ENCODE measurements at regions not wholly inside any gene's neighbourhood (a gene's known extent, or its start where the extent isn't known, plus 50 kb on each side); places are given as distances from the start of the nearest gene placed in this dataset.

- TF ChIP-seq EZH2 (IDR thresholded peaks at IDR 0.05; ENCODE audit: borderline replicate concordance, low read depth, low read length, poor library complexity, severe bottlenecking), result no peak
- H3K36me3 ChIP-seq (ENCODE audit: insufficient read depth, low read length, poor library complexity, severe bottlenecking), result no peaks in the 10 kb centered on the region
- peaks cover 7% of the 10 kb centered on the region for H3K9me3 ChIP-seq (ENCODE audit: low read depth, low read length, poor library complexity, severe bottlenecking)
- no peak overlapping the region for H3K27ac ChIP-seq (ENCODE audit: low read depth, low read length, poor library complexity, severe bottlenecking)
- no peak for DNase-seq (ENCODE audit: low spot score)
- CTCF ChIA-PET, result no interaction called here
- H3K4me3 ChIP-seq (ENCODE audit: low read depth, low read length, poor library complexity, severe bottlenecking), result no peak overlapping the region
- no TSS peak for BruUV-seq (replicated peaks)
- H3K27me3 ChIP-seq (replicated peaks; ENCODE audit: insufficient read depth, low read depth, low read length, poor library complexity), result no peaks in the 10 kb centered on the region
- intact Hi-C loops (cut with micrococcal nuclease; ENCODE audit: unreplicated experiment), result no loop called here
- POLR2A ChIA-PET (ENCODE audit: low non-redundant PET), result no interaction called here
- H3K4me1 ChIP-seq (ENCODE audit: insufficient read depth, low read length, poor library complexity, severe bottlenecking), result no peaks in the 10 kb centered on the region
Observed at GRCh38 chr1:104593413-104594187, 843.9 kb downstream of the AMY1C start.

- POLR2A ChIA-PET (ENCODE audit: low non-redundant PET), result no interaction called here
- H3K9me3 ChIP-seq (ENCODE audit: low read depth, low read length, poor library complexity, severe bottlenecking), result no peaks in the 10 kb centered on the region
- DNase-seq (ENCODE audit: low spot score), result no peak
- no peak for TF ChIP-seq CTCF (conservative IDR thresholded peaks at IDR 0.05; ENCODE audit: low read depth, low read length)
- TF ChIP-seq EZH2 (IDR thresholded peaks at IDR 0.05; ENCODE audit: borderline replicate concordance, low read depth, low read length, poor library complexity, severe bottlenecking), result no peak
- H3K27me3 ChIP-seq (replicated peaks; ENCODE audit: insufficient read depth, low read depth, low read length, poor library complexity), result no peaks in the 10 kb centered on the region
- no peaks in the 10 kb centered on the region for H3K36me3 ChIP-seq (ENCODE audit: insufficient read depth, low read length, poor library complexity, severe bottlenecking)
- no peaks in the 10 kb centered on the region for H3K4me1 ChIP-seq (ENCODE audit: insufficient read depth, low read length, poor library complexity, severe bottlenecking)
- intact Hi-C loops (cut with micrococcal nuclease; ENCODE audit: unreplicated experiment), result no loop called here
- CTCF ChIA-PET, result no interaction called here
- H3K27ac ChIP-seq (ENCODE audit: low read depth, low read length, poor library complexity, severe bottlenecking), result no peak overlapping the region
- BruUV-seq (replicated peaks), result no TSS peak
- H3K4me3 ChIP-seq (ENCODE audit: low read depth, low read length, poor library complexity, severe bottlenecking), result no peak overlapping the region
Observed at GRCh38 chr1:104617474-104617873, 867.8 kb downstream of the AMY1C start.

- intact Hi-C loops (cut with micrococcal nuclease; ENCODE audit: unreplicated experiment), result no loop called here
Observed at GRCh38 chr1:104621221-104621620, 871.5 kb downstream of the AMY1C start.

More at GRCh38 chr1:104621221-104621620, 871.5 kb downstream of the AMY1C start:
- no peaks in the 10 kb centered on the region for H3K9me3 ChIP-seq (ENCODE audit: low read depth, low read length, poor library complexity, severe bottlenecking)
- BruUV-seq (replicated peaks), result no TSS peak
- TF ChIP-seq EZH2 (IDR thresholded peaks at IDR 0.05; ENCODE audit: borderline replicate concordance, low read depth, low read length, poor library complexity, severe bottlenecking) (no peak), CTCF (conservative IDR thresholded peaks at IDR 0.05; ENCODE audit: low read depth, low read length) (no peak)
- H3K27me3 ChIP-seq (replicated peaks; ENCODE audit: insufficient read depth, low read depth, low read length, poor library complexity), result no peaks in the 10 kb centered on the region
- H3K4me1 ChIP-seq (ENCODE audit: insufficient read depth, low read length, poor library complexity, severe bottlenecking), result no peaks in the 10 kb centered on the region
- H3K4me3 ChIP-seq (ENCODE audit: low read depth, low read length, poor library complexity, severe bottlenecking), result no peak overlapping the region
- no peaks in the 10 kb centered on the region for H3K36me3 ChIP-seq (ENCODE audit: insufficient read depth, low read length, poor library complexity, severe bottlenecking)
- no peak for DNase-seq (ENCODE audit: low spot score)
- no peak overlapping the region for H3K27ac ChIP-seq (ENCODE audit: low read depth, low read length, poor library complexity, severe bottlenecking)
- POLR2A ChIA-PET (ENCODE audit: low non-redundant PET), result no interaction called here
- CTCF ChIA-PET, result no interaction called here

All from A673 (cell line).